Esophagus muscularis mucosa (tissue), 4 donors: ENCODE measurements at regions not wholly inside any gene's neighbourhood (a gene's known extent, or its start where the extent isn't known, plus 50 kb on each side); places are given as distances from the start of the nearest gene placed in this dataset.

Experiments used
- EP300 ChIP-seq: sonication (generic); formaldehyde crosslinking; IDR thresholded peaks from one replicate; pipeline ENCODE4 v1.6.1; 2017; ENCODE audit warnings: antibody characterized with exemption
- POLR2AphosphoS5 ChIP-seq, 2 donors: sonication (generic); formaldehyde crosslinking; IDR thresholded peaks; one replicate each; pipeline ENCODE4 v1.6.1; 2017; ENCODE audit warnings: antibody characterized with exemption in 2 of 2
- TF ChIP-seq, protein P1 (sequence below), 3 experiments: fragments of 200-600 bp in 2 of 3; fragments of 450-650 bp in 1 of 3; sonication (generic) in 2 of 3; IDR thresholded peaks; one replicate each; pipeline ENCODE4 v1.5.1; 2017 to 2019; ENCODE audit warnings: antibody characterized with exemption in 3 of 3, mild to moderate bottlenecking in 2 of 3, moderate library complexity in 1 of 3

DNA sequence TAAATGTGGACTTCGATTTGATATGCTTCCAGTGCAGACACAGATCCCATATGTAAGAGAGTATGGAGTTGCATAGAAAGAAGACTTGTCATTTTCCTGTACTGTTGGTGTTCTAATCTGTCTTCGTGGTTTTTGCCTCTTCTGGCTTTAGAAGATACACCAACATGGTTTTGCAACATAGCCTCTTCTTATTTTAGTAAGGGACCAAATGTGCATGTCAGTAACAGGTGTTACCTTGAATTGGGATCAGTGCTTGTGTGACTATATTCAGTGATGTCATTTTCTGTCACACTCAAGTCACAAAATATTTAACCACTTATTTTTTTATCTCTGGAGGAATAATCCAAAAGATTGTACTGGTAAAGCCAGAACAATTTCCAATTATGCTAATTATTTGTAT, 140.4 kb downstream of the SNRPN start:
- TF ChIP-seq, protein P1, sequence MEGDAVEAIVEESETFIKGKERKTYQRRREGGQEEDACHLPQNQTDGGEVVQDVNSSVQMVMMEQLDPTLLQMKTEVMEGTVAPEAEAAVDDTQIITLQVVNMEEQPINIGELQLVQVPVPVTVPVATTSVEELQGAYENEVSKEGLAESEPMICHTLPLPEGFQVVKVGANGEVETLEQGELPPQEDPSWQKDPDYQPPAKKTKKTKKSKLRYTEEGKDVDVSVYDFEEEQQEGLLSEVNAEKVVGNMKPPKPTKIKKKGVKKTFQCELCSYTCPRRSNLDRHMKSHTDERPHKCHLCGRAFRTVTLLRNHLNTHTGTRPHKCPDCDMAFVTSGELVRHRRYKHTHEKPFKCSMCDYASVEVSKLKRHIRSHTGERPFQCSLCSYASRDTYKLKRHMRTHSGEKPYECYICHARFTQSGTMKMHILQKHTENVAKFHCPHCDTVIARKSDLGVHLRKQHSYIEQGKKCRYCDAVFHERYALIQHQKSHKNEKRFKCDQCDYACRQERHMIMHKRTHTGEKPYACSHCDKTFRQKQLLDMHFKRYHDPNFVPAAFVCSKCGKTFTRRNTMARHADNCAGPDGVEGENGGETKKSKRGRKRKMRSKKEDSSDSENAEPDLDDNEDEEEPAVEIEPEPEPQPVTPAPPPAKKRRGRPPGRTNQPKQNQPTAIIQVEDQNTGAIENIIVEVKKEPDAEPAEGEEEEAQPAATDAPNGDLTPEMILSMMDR (IDR thresholded peaks at IDR 0.05) = no peak
- TF ChIP-seq EP300 (no peak), POLR2AphosphoS5 (IDR thresholded peaks at IDR 0.05) (no peak)
